ENCODE measurements at regions not wholly inside any gene's neighbourhood (a gene's known extent, or its start where the extent isn't known, plus 50 kb on each side); places are given as distances from the start of the nearest gene placed in this dataset.

GRCh38 chr11:92447586-92447985, 223.0 kb downstream of the FAT3 start:
- TF ChIP-seq CTCF (conservative IDR thresholded peaks at IDR 0.05; ENCODE audit: low read depth in 2 of 2) (no peak), POLR2AphosphoS5 (IDR thresholded peaks at IDR 0.05; ENCODE audit: low read depth) (no peak), EZH2phosphoT487 (IDR thresholded peaks at IDR 0.05; ENCODE audit: unreplicated experiment) (no peak), EZH2 (IDR thresholded peaks at IDR 0.05; ENCODE audit: low read depth, unreplicated experiment) (no peak), CREB1 (CRISPR knock-in tag; IDR thresholded peaks at IDR 0.05; ENCODE audit: low read depth) (no peak), JUNB (IDR thresholded peaks at IDR 0.05; ENCODE audit: unreplicated experiment) (no peak)
- TF ChIP-seq, protein P1, sequence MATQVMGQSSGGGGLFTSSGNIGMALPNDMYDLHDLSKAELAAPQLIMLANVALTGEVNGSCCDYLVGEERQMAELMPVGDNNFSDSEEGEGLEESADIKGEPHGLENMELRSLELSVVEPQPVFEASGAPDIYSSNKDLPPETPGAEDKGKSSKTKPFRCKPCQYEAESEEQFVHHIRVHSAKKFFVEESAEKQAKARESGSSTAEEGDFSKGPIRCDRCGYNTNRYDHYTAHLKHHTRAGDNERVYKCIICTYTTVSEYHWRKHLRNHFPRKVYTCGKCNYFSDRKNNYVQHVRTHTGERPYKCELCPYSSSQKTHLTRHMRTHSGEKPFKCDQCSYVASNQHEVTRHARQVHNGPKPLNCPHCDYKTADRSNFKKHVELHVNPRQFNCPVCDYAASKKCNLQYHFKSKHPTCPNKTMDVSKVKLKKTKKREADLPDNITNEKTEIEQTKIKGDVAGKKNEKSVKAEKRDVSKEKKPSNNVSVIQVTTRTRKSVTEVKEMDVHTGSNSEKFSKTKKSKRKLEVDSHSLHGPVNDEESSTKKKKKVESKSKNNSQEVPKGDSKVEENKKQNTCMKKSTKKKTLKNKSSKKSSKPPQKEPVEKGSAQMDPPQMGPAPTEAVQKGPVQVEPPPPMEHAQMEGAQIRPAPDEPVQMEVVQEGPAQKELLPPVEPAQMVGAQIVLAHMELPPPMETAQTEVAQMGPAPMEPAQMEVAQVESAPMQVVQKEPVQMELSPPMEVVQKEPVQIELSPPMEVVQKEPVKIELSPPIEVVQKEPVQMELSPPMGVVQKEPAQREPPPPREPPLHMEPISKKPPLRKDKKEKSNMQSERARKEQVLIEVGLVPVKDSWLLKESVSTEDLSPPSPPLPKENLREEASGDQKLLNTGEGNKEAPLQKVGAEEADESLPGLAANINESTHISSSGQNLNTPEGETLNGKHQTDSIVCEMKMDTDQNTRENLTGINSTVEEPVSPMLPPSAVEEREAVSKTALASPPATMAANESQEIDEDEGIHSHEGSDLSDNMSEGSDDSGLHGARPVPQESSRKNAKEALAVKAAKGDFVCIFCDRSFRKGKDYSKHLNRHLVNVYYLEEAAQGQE (IDR thresholded peaks at IDR 0.05; ENCODE audit: unreplicated experiment) = no peak
- TF ChIP-seq, protein P2, sequence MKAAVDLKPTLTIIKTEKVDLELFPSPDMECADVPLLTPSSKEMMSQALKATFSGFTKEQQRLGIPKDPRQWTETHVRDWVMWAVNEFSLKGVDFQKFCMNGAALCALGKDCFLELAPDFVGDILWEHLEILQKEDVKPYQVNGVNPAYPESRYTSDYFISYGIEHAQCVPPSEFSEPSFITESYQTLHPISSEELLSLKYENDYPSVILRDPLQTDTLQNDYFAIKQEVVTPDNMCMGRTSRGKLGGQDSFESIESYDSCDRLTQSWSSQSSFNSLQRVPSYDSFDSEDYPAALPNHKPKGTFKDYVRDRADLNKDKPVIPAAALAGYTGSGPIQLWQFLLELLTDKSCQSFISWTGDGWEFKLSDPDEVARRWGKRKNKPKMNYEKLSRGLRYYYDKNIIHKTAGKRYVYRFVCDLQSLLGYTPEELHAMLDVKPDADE (IDR thresholded peaks at IDR 0.05) = no peak

Measured in GM23338 (cell line).